SH-SY5Y (cell line): ENCODE measurements at regions not wholly inside any gene's neighbourhood (a gene's known extent, or its start where the extent isn't known, plus 50 kb on each side); places are given as distances from the start of the nearest gene placed in this dataset.

Experiments
- GATA2 ChIP-seq: IDR thresholded peaks from 2 replicates; pipeline ENCODE4 v1.6.1; 2011; ENCODE audit warnings: mild to moderate bottlenecking, low read depth, low read length
- GATA3 ChIP-seq: IDR thresholded peaks from 2 replicates; pipeline ENCODE4 v1.6.1; 2011; ENCODE audit warnings: low read depth, mild to moderate bottlenecking, low read length, moderate library complexity

DNA sequence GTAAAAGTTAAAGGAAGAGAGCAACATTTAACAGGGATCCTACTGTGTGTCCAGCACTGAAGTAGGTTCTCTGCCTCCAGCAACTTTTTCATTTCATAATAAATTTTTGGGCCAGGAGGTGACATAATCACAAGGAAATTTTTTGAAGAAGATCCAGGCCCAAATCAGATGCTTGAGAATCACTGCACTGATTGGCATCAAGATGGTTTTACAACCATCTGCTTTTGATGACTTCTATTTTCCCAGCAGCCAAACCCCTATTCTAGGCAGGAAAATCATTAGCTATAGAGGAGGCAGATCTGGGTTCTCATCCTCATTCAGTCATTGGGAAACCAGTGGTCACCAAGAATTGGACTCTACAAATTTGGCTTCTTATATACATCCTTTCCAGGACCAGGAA is 79.0 kb downstream of the ARL4A start:
- no peak for TF ChIP-seq GATA2
- TF ChIP-seq GATA3: no peak
